HepG2 (cell line): ENCODE measurements at regions not wholly inside any gene's neighbourhood (a gene's known extent, or its start where the extent isn't known, plus 50 kb on each side); places are given as distances from the start of the nearest gene placed in this dataset.

Experiments used
- ATAC-seq: fragments of 200-7000 bp; cut with Tn5 transposase; 3 replicates; pipeline ENCODE4 v1.9.1; 2020; ENCODE audit warnings: mild to moderate bottlenecking, moderate library complexity
- BruUV-seq: library from RNA; stranded (reverse); fragments of 400-500 nt; replicated peaks from 2 replicates; lab custom pipeline; 2021; lab: Mats Ljungman, UMichigan
- CTCF ChIA-PET: fragments of 300-600 bp; formaldehyde crosslinking; extraction: SDS; loops from one replicate; lab custom pipeline; 2021; ENCODE audit warnings: low total read pairs, inconsistent platforms, low intra/inter-chr PET ratio; lab: Yijun Ruan, JAX
- POLR2A ChIA-PET: fragments of 350-600 bp; sonication (Branson Sonifier 250); formaldehyde crosslinking; loops from one replicate; lab custom pipeline; 2020; ENCODE audit warnings: antibody characterized with exemption, inconsistent platforms; lab: Yijun Ruan, JAX
- DNase-seq: peaks from one replicate; pipeline ENCODE4 v3.0.0-alpha.2; 2015; ENCODE audit warnings: low spot score
- FAIRE-seq: peaks from 3 replicates; lab custom pipeline; 2011; peaks lifted over from hg19 to GRCh38; lab: Jason Lieb, UNC
- H2AFZ ChIP-seq: one replicate; pipeline ENCODE4 v1.6.1; 2011; ENCODE audit warnings: low read length, inconsistent platforms
- H3K27ac ChIP-seq: fragments of 300-600 bp; 3 replicates; pipeline ENCODE4 v1.8.0; 2011; ENCODE audit warnings: mixed run types, mild to moderate bottlenecking, mixed read lengths, low read length, inconsistent platforms; ENCODE audit not compliant: insufficient read depth; ENCODE audit errors: extremely low read length
- H3K27me3 ChIP-seq, 2 experiments: fragments of 200-600 bp in 1 of 2; 2 replicates in 1 of 2; 3 replicates in 1 of 2; pipeline versions ENCODE4 v1.6.0 to v1.8.0; 2011; ENCODE audit warnings: low read length in 2 of 2, mild to moderate bottlenecking in 2 of 2, moderate library complexity in 2 of 2, inconsistent platforms in 1 of 2; ENCODE audit not compliant: insufficient read depth in 2 of 2, control insufficient read depth in 1 of 2
- H3K36me3 ChIP-seq, 2 experiments: fragments of 200-600 bp in 1 of 2; replicated peaks in 1 of 2; 2 replicates in 1 of 2; 3 replicates in 1 of 2; pipeline versions ENCODE4 v1.5.1 to v1.8.0; 2011; ENCODE audit warnings: low read length in 2 of 2, inconsistent platforms in 1 of 2; ENCODE audit not compliant: insufficient read depth in 2 of 2, control insufficient read depth in 1 of 2
- H3K4me1 ChIP-seq: 2 replicates; pipeline ENCODE4 v1.5.1; 2012; ENCODE audit warnings: low read length, inconsistent platforms; ENCODE audit not compliant: insufficient read depth
- H3K4me2 ChIP-seq: 2 replicates; pipeline ENCODE4 v1.6.0; 2011; ENCODE audit warnings: low read depth, low read length, inconsistent platforms
- H3K4me3 ChIP-seq, 3 experiments: fragments of 200-600 bp in 1 of 3; sonication (generic), shearing (Covaris generic) in 1 of 3; replicated peaks in 1 of 3; 2 replicates each; pipeline ENCODE4 v1.5.1; 2011 to 2016; ENCODE audit warnings: low read length in 3 of 3, inconsistent platforms in 2 of 3, low read depth in 2 of 3, mild to moderate bottlenecking in 2 of 3, control low read depth in 1 of 3, mixed read lengths in 1 of 3; ENCODE audit not compliant: insufficient read depth in 1 of 3
- H3K79me2 ChIP-seq: one replicate; pipeline ENCODE4 v1.6.1; 2011; ENCODE audit warnings: low read length, inconsistent platforms; ENCODE audit not compliant: insufficient read depth
- H3K9ac ChIP-seq: 2 replicates; pipeline ENCODE4 v1.6.0; 2011; ENCODE audit warnings: mild to moderate bottlenecking, low read depth, low read length, inconsistent platforms; ENCODE audit not compliant: insufficient read depth
- H3K9me3 ChIP-seq: 2 replicates; pipeline ENCODE4 v1.5.1; 2012; ENCODE audit warnings: mild to moderate bottlenecking, low read length
- H4K20me1 ChIP-seq: 2 replicates; pipeline ENCODE4 v1.6.0; 2011; ENCODE audit warnings: inconsistent platforms, mild to moderate bottlenecking, low read length, moderate library complexity; ENCODE audit not compliant: insufficient read depth
- ESRRA ChIP-seq: sonication (generic); formaldehyde crosslinking; IDR thresholded peaks from 2 replicates; pipeline ENCODE4 v1.5.1; 2020; ENCODE audit warnings: mild to moderate bottlenecking, low read depth, missing genetic modification reagents
- FOXP4 ChIP-seq: sonication (generic); formaldehyde crosslinking; IDR thresholded peaks from 2 replicates; pipeline ENCODE4 v1.4.0; 2020; ENCODE audit warnings: missing genetic modification reagents
- ISX ChIP-seq: sonication (generic); formaldehyde crosslinking; conservative IDR thresholded peaks from 2 replicates; pipeline ENCODE4 v1.5.0; 2020; ENCODE audit warnings: missing genetic modification reagents
- MZF1 ChIP-seq: sonication (generic); formaldehyde crosslinking; IDR thresholded peaks from 2 replicates; pipeline ENCODE4 v1.8.1; 2023; ENCODE audit warnings: mild to moderate bottlenecking, missing genetic modification reagents, borderline replicate concordance
- NBN ChIP-seq: fragments of 450-650 bp; conservative IDR thresholded peaks from 2 replicates; pipeline ENCODE4 v1.6.1; 2017
- RARA ChIP-seq: IDR thresholded peaks from 2 replicates; pipeline ENCODE4 v1.6.1; 2016; ENCODE audit warnings: missing genetic modification reagents, missing compliant biosample characterization
- TCF12 ChIP-seq, 2 experiments: fragments of 450-650 bp in 1 of 2; sonication (generic) in 1 of 2; formaldehyde crosslinking in 1 of 2; IDR thresholded peaks; 2 replicates each; pipeline versions ENCODE4 v1.6.1 to v1.8.0; 2017 to 2022; ENCODE audit warnings: antibody characterized with exemption in 1 of 2, mild to moderate bottlenecking in 1 of 2, missing genetic modification reagents in 1 of 2, moderate library complexity in 1 of 2
- ZNF282 ChIP-seq: fragments of 450-650 bp; IDR thresholded peaks from 2 replicates; pipeline ENCODE4 v1.6.1; 2018; ENCODE audit not compliant: partially characterized antibody
- ZNF383 ChIP-seq: sonication (generic); formaldehyde crosslinking; IDR thresholded peaks from 2 replicates; pipeline ENCODE4 v1.4.0; 2020; ENCODE audit warnings: missing genetic modification reagents, mild to moderate bottlenecking, borderline replicate concordance
- ZNF432 ChIP-seq: sonication (generic); formaldehyde crosslinking; IDR thresholded peaks from 2 replicates; pipeline ENCODE4 v1.5.0; 2020; ENCODE audit warnings: missing genetic modification reagents, mild to moderate bottlenecking, borderline replicate concordance
- ZNF629 ChIP-seq: sonication (generic); formaldehyde crosslinking; conservative IDR thresholded peaks from 2 replicates; pipeline ENCODE4 v1.5.0; 2020; ENCODE audit warnings: missing genetic modification reagents
- ZNF800 ChIP-seq: sonication (generic); formaldehyde crosslinking; IDR thresholded peaks from 2 replicates; pipeline ENCODE4 v1.4.0; 2020; ENCODE audit warnings: missing genetic modification reagents
- WGBS: methylation state at CpG from one replicate; pipeline ENCODE4 v1.1.6; 2017; ENCODE audit warnings: low lambda C conversion rate; 5-methylcytosine and 5-hydroxymethylcytosine counted together
- in situ Hi-C: cut with HindIII; loops from 2 replicates; pipeline ENCODE4 v1.10.0; 2017; ENCODE audit warnings: low pct_unique_long_range_greater_than_20kb; ENCODE audit not compliant: extremely low pct_ligation_motif_present
- intact Hi-C: fragments of 100-400 bp; cut with micrococcal nuclease; formaldehyde crosslinking; loops from one replicate; pipeline ENCODE4 v1.10.0; 2022; ENCODE audit not compliant: unreplicated experiment
- TF ChIP-seq, protein P1 (sequence below): sonication (generic); formaldehyde crosslinking; IDR thresholded peaks from 2 replicates; pipeline ENCODE4 v1.4.0; 2020; ENCODE audit warnings: mild to moderate bottlenecking, missing genetic modification reagents, borderline replicate concordance

DNA sequence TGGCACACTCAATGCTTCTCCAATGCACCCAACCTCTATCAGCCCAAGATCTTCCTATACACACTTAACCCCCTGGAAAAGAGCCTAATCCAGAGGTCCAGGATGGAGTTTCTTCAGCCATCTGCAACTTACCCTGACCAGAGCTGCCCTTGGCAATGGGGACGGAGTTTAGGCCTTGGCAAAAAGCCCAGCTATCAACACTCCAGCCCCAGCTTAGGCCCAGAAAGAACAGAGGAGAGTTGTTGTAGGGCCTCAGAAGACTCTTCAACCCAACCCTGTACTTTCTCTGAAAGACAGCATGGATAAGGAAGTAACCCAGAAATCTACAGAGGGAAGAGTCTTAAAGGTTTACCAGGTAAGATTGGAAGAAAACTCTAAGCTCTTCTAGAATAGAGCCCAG lies 219.3 kb upstream of the PELI2 start:
- intact Hi-C loops, result no loop called here

GRCh38 chr14:55899531-55899930 lies 218.7 kb upstream of the PELI2 start:
- no peaks in the 10 kb centered on the region for H3K4me1 ChIP-seq
- DNase-seq (no peak), FAIRE-seq (no peak), ATAC-seq (no peak)
- H2AFZ ChIP-seq, result no peak overlapping the region
- POLR2A ChIA-PET, result no interaction called here
- no peaks in the 10 kb centered on the region for H3K79me2 ChIP-seq
- no peaks in the 10 kb centered on the region for H3K36me3 ChIP-seq
- no peaks in the 10 kb centered on the region; a peak in 1 of 5 replicates for H3K27me3 ChIP-seq
- WGBS, result 28% methylated on average over 4 of the region's 4 CpGs
- H3K4me3 ChIP-seq, result no peak overlapping the region
- intact Hi-C loops, result no loop called here
- in situ Hi-C loops, result no loop called here
- no peak overlapping the region for H3K9ac ChIP-seq
- H3K27ac ChIP-seq, result no peak overlapping the region
- no peak overlapping the region for H3K4me2 ChIP-seq
- no TSS peak for BruUV-seq
- CTCF ChIA-PET, result no interaction called here
- H3K9me3 ChIP-seq, result no peaks in the 10 kb centered on the region
- no peaks in the 10 kb centered on the region for H4K20me1 ChIP-seq
- TF ChIP-seq MZF1 (CRISPR knock-in tag) (no peak), ZNF383 (CRISPR knock-in tag) (no peak), ZNF282 (no peak), RARA (CRISPR knock-in tag) (no peak), FOXP4 (CRISPR knock-in tag) (no peak), ZNF800 (no peak), NBN (no peak), ESRRA (CRISPR knock-in tag) (no peak)
- TF ChIP-seq, protein P1, sequence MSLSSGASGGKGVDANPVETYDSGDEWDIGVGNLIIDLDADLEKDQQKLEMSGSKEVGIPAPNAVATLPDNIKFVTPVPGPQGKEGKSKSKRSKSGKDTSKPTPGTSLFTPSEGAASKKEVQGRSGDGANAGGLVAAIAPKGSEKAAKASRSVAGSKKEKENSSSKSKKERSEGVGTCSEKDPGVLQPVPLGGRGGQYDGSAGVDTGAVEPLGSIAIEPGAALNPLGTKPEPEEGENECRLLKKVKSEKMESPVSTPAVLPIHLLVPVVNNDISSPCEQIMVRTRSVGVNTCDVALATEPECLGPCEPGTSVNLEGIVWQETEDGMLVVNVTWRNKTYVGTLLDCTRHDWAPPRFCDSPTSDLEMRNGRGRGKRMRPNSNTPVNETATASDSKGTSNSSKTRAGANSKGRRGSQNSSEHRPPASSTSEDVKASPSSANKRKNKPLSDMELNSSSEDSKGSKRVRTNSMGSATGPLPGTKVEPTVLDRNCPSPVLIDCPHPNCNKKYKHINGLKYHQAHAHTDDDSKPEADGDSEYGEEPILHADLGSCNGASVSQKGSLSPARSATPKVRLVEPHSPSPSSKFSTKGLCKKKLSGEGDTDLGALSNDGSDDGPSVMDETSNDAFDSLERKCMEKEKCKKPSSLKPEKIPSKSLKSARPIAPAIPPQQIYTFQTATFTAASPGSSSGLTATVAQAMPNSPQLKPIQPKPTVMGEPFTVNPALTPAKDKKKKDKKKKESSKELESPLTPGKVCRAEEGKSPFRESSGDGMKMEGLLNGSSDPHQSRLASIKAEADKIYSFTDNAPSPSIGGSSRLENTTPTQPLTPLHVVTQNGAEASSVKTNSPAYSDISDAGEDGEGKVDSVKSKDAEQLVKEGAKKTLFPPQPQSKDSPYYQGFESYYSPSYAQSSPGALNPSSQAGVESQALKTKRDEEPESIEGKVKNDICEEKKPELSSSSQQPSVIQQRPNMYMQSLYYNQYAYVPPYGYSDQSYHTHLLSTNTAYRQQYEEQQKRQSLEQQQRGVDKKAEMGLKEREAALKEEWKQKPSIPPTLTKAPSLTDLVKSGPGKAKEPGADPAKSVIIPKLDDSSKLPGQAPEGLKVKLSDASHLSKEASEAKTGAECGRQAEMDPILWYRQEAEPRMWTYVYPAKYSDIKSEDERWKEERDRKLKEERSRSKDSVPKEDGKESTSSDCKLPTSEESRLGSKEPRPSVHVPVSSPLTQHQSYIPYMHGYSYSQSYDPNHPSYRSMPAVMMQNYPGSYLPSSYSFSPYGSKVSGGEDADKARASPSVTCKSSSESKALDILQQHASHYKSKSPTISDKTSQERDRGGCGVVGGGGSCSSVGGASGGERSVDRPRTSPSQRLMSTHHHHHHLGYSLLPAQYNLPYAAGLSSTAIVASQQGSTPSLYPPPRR (CRISPR knock-in tag), result no peak

More for the DNA sequence above, 219.3 kb upstream of the PELI2 start:
- Histone ChIP-seq H3K36me3 (no peaks in the 10 kb centered on the region), H3K4me3 (no peak overlapping the region), H4K20me1 (no peaks in the 10 kb centered on the region), H3K9ac (no peak overlapping the region), H3K27ac (no peak overlapping the region), H3K4me2 (no peak overlapping the region), H2AFZ (no peak overlapping the region), H3K4me1 (no peaks in the 10 kb centered on the region), H3K9me3 (no peaks in the 10 kb centered on the region), H3K79me2 (no peaks in the 10 kb centered on the region), H3K27me3 (no peaks in the 10 kb centered on the region; a peak in 1 of 5 replicates)
- no TSS peak for BruUV-seq
- ChIA-PET CTCF (no interaction called here), POLR2A (no interaction called here)
- TF ChIP-seq ZNF629 (CRISPR knock-in tag), result no peak
- TF ChIP-seq ISX (CRISPR knock-in tag), result no peak
- no peak for TF ChIP-seq TCF12 (IDR thresholded peaks at IDR 0.05)
- TF ChIP-seq TCF12 (CRISPR knock-in tag; IDR thresholded peaks at IDR 0.05), result no peak
- no peak for TF ChIP-seq ZNF432 (CRISPR knock-in tag)
- 10% methylated on average over 1 of the region's 1 CpG for WGBS
- in situ Hi-C loops, result no loop called here
- DNase-seq, result no peak
- no peak for ATAC-seq
- FAIRE-seq, result no peak
